GM12892 (cell line): ENCODE measurements at regions not wholly inside any gene's neighbourhood (a gene's known extent, or its start where the extent isn't known, plus 50 kb on each side); places are given as distances from the start of the nearest gene placed in this dataset.

Source experiments
- POLR2A ChIP-seq: IDR thresholded peaks from 2 replicates; pipeline ENCODE4 v1.6.1; 2011; ENCODE audit warnings: low read depth, low read length, control low read depth
- TAF1 ChIP-seq: IDR thresholded peaks from 2 replicates; pipeline ENCODE4 v1.6.1; 2011; ENCODE audit warnings: low read depth, mild to moderate bottlenecking, control low read depth, low read length, borderline replicate concordance

DNA sequence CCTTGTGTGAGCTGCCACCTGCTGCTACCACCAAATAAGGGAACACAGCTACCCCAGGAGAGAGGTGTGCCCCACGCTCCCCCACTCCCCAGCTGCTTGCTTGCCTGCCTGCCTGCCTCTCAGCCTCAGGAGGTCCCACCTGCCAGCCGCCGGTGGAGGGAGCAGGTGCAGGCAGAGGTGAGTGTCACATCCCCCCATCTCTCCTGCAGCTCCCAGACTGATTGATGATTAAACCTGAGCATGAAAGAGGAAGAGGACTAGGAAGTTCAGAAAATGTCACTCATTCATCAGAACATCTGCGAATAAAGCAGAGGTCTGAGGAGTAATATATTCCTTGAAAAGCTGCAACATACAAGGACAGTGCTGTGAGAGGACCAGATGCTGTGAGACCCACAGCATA, 58.6 kb upstream of the HIVEP3 start:
- no peak for TF ChIP-seq POLR2A
- TF ChIP-seq TAF1 = no peak
